ENCODE measurements at regions not wholly inside any gene's neighbourhood (a gene's known extent, or its start where the extent isn't known, plus 50 kb on each side); places are given as distances from the start of the nearest gene placed in this dataset.

- TF ChIP-seq POLR2A (IDR thresholded peaks at IDR 0.05) (no peak), CTCF (IDR thresholded peaks at IDR 0.05) (no peak)
Observed at GRCh38 chr5:4093970-4094369, 498.3 kb downstream of the IRX1 start.

Data from thyroid gland (tissue), 4 donors.